ENCODE measurements at regions not wholly inside any gene's neighbourhood (a gene's known extent, or its start where the extent isn't known, plus 50 kb on each side); places are given as distances from the start of the nearest gene placed in this dataset.

- no peak overlapping the region for H3K9ac ChIP-seq (ENCODE audit: insufficient read depth in 1 of 2, low read depth in 2 of 2, low read length in 2 of 2)
- no peaks in the 10 kb centered on the region for H3K9me3 ChIP-seq (replicated peaks; ENCODE audit: control insufficient read depth, insufficient read depth, low read depth, low read length)
- WGBS (ENCODE audit: insufficient coverage, low coverage, missing lambda C conversion rate), result 37% methylated on average over 6 of the region's 6 CpGs
- H3K27me3 ChIP-seq (ENCODE audit: control insufficient read depth in 2 of 2, insufficient read depth in 2 of 2, low read length in 2 of 2), result no peaks in the 10 kb centered on the region
- ChIA-PET CTCF (ENCODE audit: low intra/inter-chr PET ratio) (no interaction called here), POLR2A (no interaction called here)
- ATAC-seq, result no peak
- H3K79me2 ChIP-seq (ENCODE audit: control insufficient read depth, insufficient read depth, low read length), result no peaks in the 10 kb centered on the region
- peak; percentile 23 for FAIRE-seq
- intact Hi-C loops (cut with micrococcal nuclease) (no loop called here), in situ Hi-C loops (cut with MboI) (no loop called here)
- no peaks in the 10 kb centered on the region for H3K9me1 ChIP-seq (ENCODE audit: control insufficient read depth, insufficient read depth, low read length)
- H3K36me3 ChIP-seq (ENCODE audit: control insufficient read depth, insufficient read depth, low read length), result no peaks in the 10 kb centered on the region
- no peaks in the 10 kb centered on the region for H4K20me1 ChIP-seq (replicated peaks; ENCODE audit: control insufficient read depth, insufficient read depth, low read length)
- BruUV-seq (replicated peaks), result no TSS peak
- no peak overlapping the region for H3K27ac ChIP-seq (ENCODE audit: extremely low read depth, low read depth, low read length)
- no peaks in the 10 kb centered on the region; a peak in 2 of 5 replicates for H3K4me1 ChIP-seq (replicated peaks in 1 of 2; ENCODE audit: control insufficient read depth in 2 of 2, insufficient read depth in 2 of 2, low read length in 2 of 2)
- H3K4me2 ChIP-seq (ENCODE audit: insufficient read depth, low read length), result no peak overlapping the region
- peak in 2 of 4 experiments; percentile 12 to 34 for DNase-seq (ENCODE audit: extremely low read depth in 1 of 4, low spot score in 3 of 4)
- no peak overlapping the region for H3K4me3 ChIP-seq
- peak overlapping the region; percentile 43; the same call in 1 of the 2 replicates for H2AFZ ChIP-seq (ENCODE audit: low read depth, low read length)
- no peak for TF ChIP-seq SMAD1 (IDR thresholded peaks at IDR 0.05; ENCODE audit: low read depth, low read length, partially characterized antibody)
- TF ChIP-seq GTF2E2 (tag; IDR thresholded peaks at IDR 0.05), result no peak
- no peak for TF ChIP-seq CHD2 (IDR thresholded peaks at IDR 0.05; ENCODE audit: low read depth, low read length)
- TF ChIP-seq CEBPZ (IDR thresholded peaks at IDR 0.05; ENCODE audit: borderline replicate concordance, low read depth, low read length), result no peak
- TF ChIP-seq POLR2AphosphoS2 (IDR thresholded peaks at IDR 0.05; ENCODE audit: low read length), result no peak
- no peak for TF ChIP-seq NCOA1 (IDR thresholded peaks at IDR 0.05; ENCODE audit: low read depth)
- no peak for TF ChIP-seq PHF21A (IDR thresholded peaks at IDR 0.05; ENCODE audit: borderline replicate concordance, low read depth)
- no peak for TF ChIP-seq THAP12 (CRISPR knock-in tag; IDR thresholded peaks at IDR 0.05)
- TF ChIP-seq SIN3B (IDR thresholded peaks at IDR 0.05; ENCODE audit: low read depth), result no peak
- TF ChIP-seq RHOXF2B (CRISPR knock-in tag; conservative IDR thresholded peaks at IDR 0.05), result no peak
- no peak for TF ChIP-seq ZNF77 (CRISPR knock-in tag; IDR thresholded peaks at IDR 0.05)
- TF ChIP-seq ESRRB (CRISPR knock-in tag; IDR thresholded peaks at IDR 0.05; ENCODE audit: borderline replicate concordance), result no peak
- TF ChIP-seq ILK (tag; IDR thresholded peaks at IDR 0.05; ENCODE audit: borderline replicate concordance, low read depth), result no peak
- TF ChIP-seq ZBTB43 (CRISPR knock-in tag; IDR thresholded peaks at IDR 0.05), result no peak
- 0 out of 2 replicates have a peak, but pooled peaks have one; percentile 12 for TF ChIP-seq CREM (IDR thresholded peaks at IDR 0.05; ENCODE audit: low read depth)
- TF ChIP-seq KLF10 (CRISPR knock-in tag; IDR thresholded peaks at IDR 0.05), result no peak
These were observed 104.7 kb upstream of the SGK1 start for GRCh38 chr6:134422426-134423231.
